ENCODE measurements at regions not wholly inside any gene's neighbourhood (a gene's known extent, or its start where the extent isn't known, plus 50 kb on each side); places are given as distances from the start of the nearest gene placed in this dataset.

DNA sequence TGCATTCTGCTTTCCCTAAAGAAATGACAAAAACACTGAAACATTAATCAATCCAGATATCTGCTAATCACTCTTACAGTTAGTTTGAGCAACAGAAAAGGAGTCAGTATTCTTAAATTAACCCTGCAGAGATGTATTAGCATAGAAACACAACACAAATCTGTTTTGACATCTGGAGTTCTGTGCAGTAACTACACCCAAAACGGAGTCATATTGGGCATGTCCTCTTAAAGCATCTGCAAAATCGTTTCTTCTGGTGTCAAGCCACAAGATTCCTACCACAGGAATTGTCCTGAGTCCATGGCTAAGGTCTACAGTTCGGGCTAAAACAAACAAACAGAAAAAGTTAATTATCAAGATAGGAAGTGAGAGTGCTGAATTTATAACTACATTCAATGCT, 332.1 kb upstream of the PKN2 start:
- Histone ChIP-seq H2BK5ac (ENCODE audit: low read length) (no peak overlapping the region), H3K36me3 (replicated peaks in 1 of 2; ENCODE audit: control insufficient read depth in 2 of 2, insufficient read depth in 2 of 2, low read length in 2 of 2) (no peaks in the 10 kb centered on the region), H3K4me1 (ENCODE audit: control insufficient read depth in 2 of 2, insufficient read depth in 1 of 2, low read depth in 1 of 2, low read length in 2 of 2) (no peaks in the 10 kb centered on the region), H3K18ac (ENCODE audit: low read length) (no peak overlapping the region), H3K14ac (ENCODE audit: low read length) (no peak overlapping the region), H3K9ac (ENCODE audit: low read depth, low read length, poor library complexity) (no peak overlapping the region), H3K27me3 (ENCODE audit: control insufficient read depth in 3 of 3, insufficient read depth in 3 of 3, low read depth in 1 of 3, low read length in 3 of 3) (no peaks in the 10 kb centered on the region), H2BK12ac (ENCODE audit: low read length) (no peak overlapping the region), H4K91ac (ENCODE audit: low read depth, low read length, poor library complexity) (no peak overlapping the region), H2BK15ac (ENCODE audit: low read length) (no peak overlapping the region), H2AFZ (ENCODE audit: low read length) (no peak overlapping the region), H3K23ac (ENCODE audit: low read depth, low read length, poor library complexity) (no peak overlapping the region), H2BK120ac (ENCODE audit: low read depth, low read length) (no peak overlapping the region), H4K8ac (ENCODE audit: low read depth, low read length) (no peak overlapping the region), H2AK5ac (ENCODE audit: low read depth, low read length) (no peak overlapping the region), H3K4me2 (ENCODE audit: insufficient read depth, low read length, poor library complexity, severe bottlenecking) (no peak overlapping the region), H3K9me3 (replicated peaks in 1 of 2; ENCODE audit: control insufficient read depth in 2 of 2, insufficient read depth in 1 of 2, low read depth in 1 of 2, low read length in 2 of 2) (no peaks in the 10 kb centered on the region), H3K4ac (ENCODE audit: low read length) (no peak overlapping the region), H3K79me1 (ENCODE audit: low read depth, low read length) (no peaks in the 10 kb centered on the region), H3K27ac (replicated peaks; ENCODE audit: low read length) (no peak overlapping the region), H3K4me3 (ENCODE audit: low read length in 2 of 2) (no peak overlapping the region)
- WGBS, 2 donors (ENCODE audit: extremely low coverage in 2 of 2, insufficient read length in 2 of 2, insufficient replicate concordance in 1 of 2), result no CpG with 5 or more reads among the region's 3 CpGs
- DNase-seq (ENCODE audit: low spot score), result no peak

DNA sequence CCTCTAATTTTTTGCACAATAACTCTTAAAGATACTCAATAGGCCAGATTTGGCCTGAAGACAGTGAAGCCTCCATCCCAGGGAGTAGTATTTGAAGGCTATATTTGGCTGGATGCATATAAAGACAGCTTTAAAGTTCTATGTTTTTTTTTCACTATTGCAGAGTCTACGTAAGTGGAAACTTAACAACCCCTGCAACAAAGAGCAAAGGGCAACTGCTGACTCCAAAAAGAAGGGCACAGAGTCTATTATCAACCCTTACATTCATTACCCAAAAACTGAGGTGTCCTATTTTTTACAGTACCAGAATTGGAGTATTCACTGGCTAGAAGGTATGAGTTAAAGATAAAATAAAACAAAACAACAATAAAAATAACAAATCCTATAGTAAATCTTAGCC, 329.8 kb upstream of the PKN2 start:
- WGBS, 2 donors (ENCODE audit: extremely low coverage in 2 of 2, insufficient read length in 2 of 2, insufficient replicate concordance in 1 of 2), result no CpG with 5 or more reads among the region's 1 CpG
- Histone ChIP-seq H3K18ac (ENCODE audit: low read length) (no peak overlapping the region), H3K9ac (ENCODE audit: low read depth, low read length, poor library complexity) (no peak overlapping the region), H3K27ac (replicated peaks; ENCODE audit: low read length) (no peak overlapping the region), H3K23ac (ENCODE audit: low read depth, low read length, poor library complexity) (no peak overlapping the region), H3K4ac (ENCODE audit: low read length) (no peak overlapping the region), H2BK12ac (ENCODE audit: low read length) (no peak overlapping the region), H3K4me1 (ENCODE audit: control insufficient read depth in 2 of 2, insufficient read depth in 1 of 2, low read depth in 1 of 2, low read length in 2 of 2) (no peaks in the 10 kb centered on the region), H2BK15ac (ENCODE audit: low read length) (no peak overlapping the region), H3K79me1 (ENCODE audit: low read depth, low read length) (no peaks in the 10 kb centered on the region), H3K14ac (ENCODE audit: low read length) (no peak overlapping the region), H2BK5ac (ENCODE audit: low read length) (no peak overlapping the region), H2AK5ac (ENCODE audit: low read depth, low read length) (no peak overlapping the region), H3K4me2 (ENCODE audit: insufficient read depth, low read length, poor library complexity, severe bottlenecking) (no peak overlapping the region), H3K27me3 (ENCODE audit: control insufficient read depth in 3 of 3, insufficient read depth in 3 of 3, low read depth in 1 of 3, low read length in 3 of 3) (no peaks in the 10 kb centered on the region), H2AFZ (ENCODE audit: low read length) (no peak overlapping the region), H2BK120ac (ENCODE audit: low read depth, low read length) (no peak overlapping the region), H4K91ac (ENCODE audit: low read depth, low read length, poor library complexity) (no peak overlapping the region), H3K9me3 (replicated peaks in 1 of 2; ENCODE audit: control insufficient read depth in 2 of 2, insufficient read depth in 1 of 2, low read depth in 1 of 2, low read length in 2 of 2) (no peaks in the 10 kb centered on the region), H3K36me3 (replicated peaks in 1 of 2; ENCODE audit: control insufficient read depth in 2 of 2, insufficient read depth in 2 of 2, low read length in 2 of 2) (no peaks in the 10 kb centered on the region), H4K8ac (ENCODE audit: low read depth, low read length) (no peak overlapping the region), H3K4me3 (ENCODE audit: low read length in 2 of 2) (no peak overlapping the region)
- no peak for DNase-seq (ENCODE audit: low spot score)

DNA sequence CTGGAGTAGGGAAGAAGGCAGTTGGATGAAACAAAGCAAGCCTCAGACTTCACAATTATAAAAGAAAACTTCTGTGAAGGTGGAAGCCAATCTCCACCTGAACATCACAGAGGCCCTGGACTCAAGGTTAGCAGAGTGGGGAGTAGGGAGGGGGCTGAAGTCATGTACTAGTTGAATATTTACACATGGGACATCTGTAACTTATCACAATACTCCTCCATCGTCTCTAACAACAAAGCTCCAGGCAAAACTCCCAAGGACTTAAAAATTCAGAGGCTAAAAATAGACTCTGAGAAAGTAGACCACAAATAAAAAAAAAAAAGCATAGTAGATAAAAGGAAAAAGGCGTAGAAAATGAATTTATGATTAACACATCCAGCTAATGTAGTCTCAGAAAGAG, 326.3 kb upstream of the PKN2 start:
- no CpG with 5 or more reads among the region's 2 CpGs for WGBS, 2 donors (ENCODE audit: extremely low coverage in 2 of 2, insufficient read length in 2 of 2, insufficient replicate concordance in 1 of 2)
- Histone ChIP-seq H3K18ac (ENCODE audit: low read length) (no peak overlapping the region), H3K36me3 (replicated peaks in 1 of 2; ENCODE audit: control insufficient read depth in 2 of 2, insufficient read depth in 2 of 2, low read length in 2 of 2) (no peaks in the 10 kb centered on the region), H3K27ac (replicated peaks; ENCODE audit: low read length) (no peak overlapping the region), H4K8ac (ENCODE audit: low read depth, low read length) (no peak overlapping the region), H3K9me3 (replicated peaks in 1 of 2; ENCODE audit: control insufficient read depth in 2 of 2, insufficient read depth in 1 of 2, low read depth in 1 of 2, low read length in 2 of 2) (no peaks in the 10 kb centered on the region), H4K91ac (ENCODE audit: low read depth, low read length, poor library complexity) (no peak overlapping the region), H2AFZ (ENCODE audit: low read length) (no peak overlapping the region), H2BK120ac (ENCODE audit: low read depth, low read length) (no peak overlapping the region), H3K79me1 (ENCODE audit: low read depth, low read length) (no peaks in the 10 kb centered on the region), H3K14ac (ENCODE audit: low read length) (no peak overlapping the region), H3K23ac (ENCODE audit: low read depth, low read length, poor library complexity) (no peak overlapping the region), H3K4ac (ENCODE audit: low read length) (no peak overlapping the region), H2AK5ac (ENCODE audit: low read depth, low read length) (no peak overlapping the region), H3K4me1 (ENCODE audit: control insufficient read depth in 2 of 2, insufficient read depth in 1 of 2, low read depth in 1 of 2, low read length in 2 of 2) (no peaks in the 10 kb centered on the region), H2BK5ac (ENCODE audit: low read length) (no peak overlapping the region), H3K9ac (ENCODE audit: low read depth, low read length, poor library complexity) (no peak overlapping the region), H2BK15ac (ENCODE audit: low read length) (no peak overlapping the region), H3K4me3 (ENCODE audit: low read length in 2 of 2) (no peak overlapping the region), H3K27me3 (ENCODE audit: control insufficient read depth in 3 of 3, insufficient read depth in 3 of 3, low read depth in 1 of 3, low read length in 3 of 3) (no peaks in the 10 kb centered on the region), H3K4me2 (ENCODE audit: insufficient read depth, low read length, poor library complexity, severe bottlenecking) (no peak overlapping the region), H2BK12ac (ENCODE audit: low read length) (no peak overlapping the region)
- no peak for DNase-seq (ENCODE audit: low spot score)

DNA sequence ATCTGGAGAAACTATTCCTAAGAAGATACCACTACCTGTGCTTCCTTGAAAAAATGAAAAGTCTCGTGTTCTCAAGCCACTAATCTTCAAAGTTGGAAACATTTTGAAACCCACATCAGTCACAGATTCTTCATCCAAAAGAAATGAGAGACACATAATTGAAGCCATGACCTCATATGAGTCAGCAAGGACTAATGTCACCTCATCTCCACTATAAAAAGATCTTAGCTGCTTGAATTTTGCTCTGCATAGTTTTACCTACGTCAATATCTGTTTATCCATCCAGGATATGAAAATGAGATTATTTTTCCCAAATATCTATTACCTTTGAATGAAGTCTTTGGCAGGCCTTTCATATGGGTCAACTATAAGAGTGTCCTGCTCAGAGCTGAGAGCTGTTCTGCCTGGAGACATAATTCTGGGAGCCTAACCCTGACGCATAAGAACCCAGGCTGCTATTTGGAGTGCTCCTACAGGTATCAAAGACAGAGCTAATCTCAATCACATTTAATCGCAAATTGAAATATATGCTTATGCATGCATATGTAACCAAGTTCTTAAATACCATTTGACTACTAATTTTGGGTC, 312.5 kb upstream of the PKN2 start:
- WGBS, 2 donors (ENCODE audit: extremely low coverage in 2 of 2, insufficient read length in 2 of 2, insufficient replicate concordance in 1 of 2), result no CpG with 5 or more reads among the region's 4 CpGs
- no peak overlapping the region for H3K9ac ChIP-seq (ENCODE audit: low read depth, low read length, poor library complexity)
- no peak overlapping the region for H2BK15ac ChIP-seq (ENCODE audit: low read length)
- H2BK5ac ChIP-seq (ENCODE audit: low read length), result no peak overlapping the region
- H4K8ac ChIP-seq (ENCODE audit: low read depth, low read length), result no peak overlapping the region
- no peak overlapping the region for H3K4me3 ChIP-seq (ENCODE audit: low read length in 2 of 2)
- H3K4me2 ChIP-seq (ENCODE audit: insufficient read depth, low read length, poor library complexity, severe bottlenecking), result no peak overlapping the region
- no peak overlapping the region for H2AFZ ChIP-seq (ENCODE audit: low read length)
- no peaks in the 10 kb centered on the region for H3K4me1 ChIP-seq (ENCODE audit: control insufficient read depth in 2 of 2, insufficient read depth in 1 of 2, low read depth in 1 of 2, low read length in 2 of 2)
- no peak for DNase-seq (ENCODE audit: low spot score)
- H3K27me3 ChIP-seq (ENCODE audit: control insufficient read depth in 3 of 3, insufficient read depth in 3 of 3, low read depth in 1 of 3, low read length in 3 of 3), result no peaks in the 10 kb centered on the region
- no peak overlapping the region for H3K27ac ChIP-seq (replicated peaks; ENCODE audit: low read length)
- no peaks in the 10 kb centered on the region for H3K9me3 ChIP-seq (replicated peaks in 1 of 2; ENCODE audit: control insufficient read depth in 2 of 2, insufficient read depth in 1 of 2, low read depth in 1 of 2, low read length in 2 of 2)
- no peaks in the 10 kb centered on the region for H3K79me1 ChIP-seq (ENCODE audit: low read depth, low read length)
- H2BK120ac ChIP-seq (ENCODE audit: low read depth, low read length), result no peak overlapping the region
- H3K4ac ChIP-seq (ENCODE audit: low read length), result no peak overlapping the region
- no peak overlapping the region for H4K91ac ChIP-seq (ENCODE audit: low read depth, low read length, poor library complexity)
- no peak overlapping the region for H2BK12ac ChIP-seq (ENCODE audit: low read length)
- H2AK5ac ChIP-seq (ENCODE audit: low read depth, low read length), result no peak overlapping the region
- no peak overlapping the region for H3K23ac ChIP-seq (ENCODE audit: low read depth, low read length, poor library complexity)
- no peak overlapping the region for H3K14ac ChIP-seq (ENCODE audit: low read length)
- no peaks in the 10 kb centered on the region for H3K36me3 ChIP-seq (replicated peaks in 1 of 2; ENCODE audit: control insufficient read depth in 2 of 2, insufficient read depth in 2 of 2, low read length in 2 of 2)
- no peak overlapping the region for H3K18ac ChIP-seq (ENCODE audit: low read length)
